ENCODE measurements at regions not wholly inside any gene's neighbourhood (a gene's known extent, or its start where the extent isn't known, plus 50 kb on each side); places are given as distances from the start of the nearest gene placed in this dataset.

DNA sequence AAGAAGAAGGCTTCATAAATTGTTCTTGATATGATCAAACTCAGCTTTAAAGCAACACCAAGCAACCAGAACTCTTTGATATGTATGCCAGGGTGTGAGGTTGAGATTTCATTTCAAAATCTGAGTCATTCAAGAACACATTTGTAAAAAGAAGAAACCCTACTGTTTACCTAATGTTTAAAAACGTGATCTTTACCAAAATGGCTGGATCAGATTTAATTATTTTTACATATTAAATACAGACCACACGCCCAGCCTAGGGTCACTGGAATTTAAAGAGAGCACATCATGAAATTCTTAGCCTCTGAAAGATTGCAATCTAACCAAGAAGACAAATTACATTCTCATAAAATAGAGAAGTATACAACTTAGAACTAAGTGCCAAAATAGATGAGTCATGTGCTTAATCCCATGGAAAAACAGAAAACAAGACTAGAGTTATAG, 206.8 kb upstream of the SMLR1 start:
- TF ChIP-seq, protein P1, sequence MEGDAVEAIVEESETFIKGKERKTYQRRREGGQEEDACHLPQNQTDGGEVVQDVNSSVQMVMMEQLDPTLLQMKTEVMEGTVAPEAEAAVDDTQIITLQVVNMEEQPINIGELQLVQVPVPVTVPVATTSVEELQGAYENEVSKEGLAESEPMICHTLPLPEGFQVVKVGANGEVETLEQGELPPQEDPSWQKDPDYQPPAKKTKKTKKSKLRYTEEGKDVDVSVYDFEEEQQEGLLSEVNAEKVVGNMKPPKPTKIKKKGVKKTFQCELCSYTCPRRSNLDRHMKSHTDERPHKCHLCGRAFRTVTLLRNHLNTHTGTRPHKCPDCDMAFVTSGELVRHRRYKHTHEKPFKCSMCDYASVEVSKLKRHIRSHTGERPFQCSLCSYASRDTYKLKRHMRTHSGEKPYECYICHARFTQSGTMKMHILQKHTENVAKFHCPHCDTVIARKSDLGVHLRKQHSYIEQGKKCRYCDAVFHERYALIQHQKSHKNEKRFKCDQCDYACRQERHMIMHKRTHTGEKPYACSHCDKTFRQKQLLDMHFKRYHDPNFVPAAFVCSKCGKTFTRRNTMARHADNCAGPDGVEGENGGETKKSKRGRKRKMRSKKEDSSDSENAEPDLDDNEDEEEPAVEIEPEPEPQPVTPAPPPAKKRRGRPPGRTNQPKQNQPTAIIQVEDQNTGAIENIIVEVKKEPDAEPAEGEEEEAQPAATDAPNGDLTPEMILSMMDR (conservative IDR thresholded peaks at IDR 0.05; ENCODE audit: low read depth, low read length), result no peak
- TF ChIP-seq EZH2 (IDR thresholded peaks at IDR 0.05; ENCODE audit: low read length, unreplicated experiment), result no peak

All from PC-3 (cell line).